ENCODE measurements at regions not wholly inside any gene's neighbourhood (a gene's known extent, or its start where the extent isn't known, plus 50 kb on each side); places are given as distances from the start of the nearest gene placed in this dataset.

- in situ Hi-C loops (cut with HindIII; ENCODE audit: low pct_unique_long_range_greater_than_20kb, low sequenced_read_pairs) = no loop called here
- DNase-seq (ENCODE audit: low read depth, low spot score) = no peak
Observed at GRCh38 chr2:219692521-219692920, 65.1 kb downstream of the SLC4A3 start.

DNA sequence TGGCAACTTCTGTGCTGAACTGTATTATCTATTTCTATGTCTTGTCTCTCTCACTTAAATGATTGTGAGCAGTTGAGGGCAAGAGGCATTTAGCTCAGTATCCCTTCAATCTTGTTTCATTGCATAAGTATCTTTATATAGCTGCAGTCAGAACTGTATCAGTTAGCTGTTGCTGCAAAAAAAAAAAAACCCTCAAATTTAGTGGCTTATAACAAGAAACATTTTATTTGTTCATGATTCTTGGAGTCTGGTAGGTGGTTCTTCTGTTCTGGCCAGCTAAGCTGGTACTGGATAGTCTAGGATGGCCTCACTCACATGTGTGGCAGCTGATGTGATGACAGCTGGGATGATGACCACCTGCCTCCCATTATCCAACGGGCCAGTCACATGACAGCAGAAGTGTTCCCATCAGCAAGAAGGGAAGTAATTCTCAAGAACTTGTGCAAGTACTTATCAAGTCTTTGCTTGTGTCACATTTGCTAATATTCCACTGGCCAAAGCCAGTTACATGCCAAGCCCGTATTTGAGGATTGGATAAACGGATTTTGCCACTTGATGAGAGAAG is 67.8 kb downstream of the SLC4A3 start:
- in situ Hi-C loops (cut with HindIII; ENCODE audit: low pct_unique_long_range_greater_than_20kb, low sequenced_read_pairs) = no loop called here
- DNase-seq (ENCODE audit: low read depth, low spot score) = no peak

DNA sequence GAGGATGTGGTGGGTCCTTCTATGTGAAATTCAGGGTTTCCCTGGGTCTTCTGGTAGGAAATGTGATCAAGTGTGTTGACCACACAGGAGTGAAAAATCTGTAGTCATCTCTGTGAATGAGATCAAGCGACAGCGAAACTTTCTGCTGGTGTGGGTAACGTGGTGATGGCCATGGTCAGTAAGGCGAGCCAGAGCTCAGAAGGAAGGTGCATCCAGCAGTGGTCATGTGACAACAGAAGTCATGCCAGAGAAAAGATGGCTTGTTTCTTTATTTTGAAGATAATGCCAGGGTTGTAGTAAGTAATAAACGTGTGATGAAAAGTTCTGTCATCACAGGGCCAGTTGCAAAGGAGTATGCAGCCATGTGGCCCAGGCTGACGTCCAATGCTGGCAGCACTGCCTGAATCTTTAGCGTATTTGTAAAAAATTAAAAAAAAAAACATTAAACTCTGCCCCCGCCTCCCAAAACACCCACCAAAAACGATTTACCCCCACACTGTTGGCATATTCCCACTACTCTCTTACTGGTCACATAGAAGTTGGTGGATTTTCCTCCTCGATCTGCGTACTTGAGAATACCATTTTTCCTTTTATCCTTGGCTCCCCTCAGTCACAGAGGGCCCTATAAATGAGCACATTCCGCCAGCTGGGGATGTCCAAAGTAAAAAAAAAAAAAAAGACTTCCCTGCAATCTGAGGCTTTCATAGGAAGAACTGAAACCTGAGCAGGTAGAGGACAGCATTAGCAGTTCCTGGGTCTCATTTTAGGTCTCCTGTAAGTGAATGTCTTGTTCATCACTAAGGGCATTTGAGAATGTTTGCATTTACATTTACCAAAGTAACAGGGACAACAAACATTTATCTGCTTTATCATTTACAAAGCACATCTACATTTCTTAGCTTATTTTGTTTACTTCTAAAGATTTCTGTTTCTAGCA is 70.6 kb downstream of the SLC4A3 start:
- in situ Hi-C loops (cut with HindIII; ENCODE audit: low pct_unique_long_range_greater_than_20kb, low sequenced_read_pairs) = no loop called here
- DNase-seq (ENCODE audit: low read depth, low spot score) = no peak

GRCh38 chr2:219698748-219699439 is 71.5 kb downstream of the SLC4A3 start:
- DNase-seq (ENCODE audit: low read depth, low spot score) = no peak
- in situ Hi-C loops (cut with HindIII; ENCODE audit: low pct_unique_long_range_greater_than_20kb, low sequenced_read_pairs) = no loop called here

- in situ Hi-C loops (cut with HindIII; ENCODE audit: low pct_unique_long_range_greater_than_20kb, low sequenced_read_pairs) = no loop called here
- no peak for DNase-seq (ENCODE audit: low read depth, low spot score)
Observed at GRCh38 chr2:219699440-219699821, 72.0 kb downstream of the SLC4A3 start.

DNA sequence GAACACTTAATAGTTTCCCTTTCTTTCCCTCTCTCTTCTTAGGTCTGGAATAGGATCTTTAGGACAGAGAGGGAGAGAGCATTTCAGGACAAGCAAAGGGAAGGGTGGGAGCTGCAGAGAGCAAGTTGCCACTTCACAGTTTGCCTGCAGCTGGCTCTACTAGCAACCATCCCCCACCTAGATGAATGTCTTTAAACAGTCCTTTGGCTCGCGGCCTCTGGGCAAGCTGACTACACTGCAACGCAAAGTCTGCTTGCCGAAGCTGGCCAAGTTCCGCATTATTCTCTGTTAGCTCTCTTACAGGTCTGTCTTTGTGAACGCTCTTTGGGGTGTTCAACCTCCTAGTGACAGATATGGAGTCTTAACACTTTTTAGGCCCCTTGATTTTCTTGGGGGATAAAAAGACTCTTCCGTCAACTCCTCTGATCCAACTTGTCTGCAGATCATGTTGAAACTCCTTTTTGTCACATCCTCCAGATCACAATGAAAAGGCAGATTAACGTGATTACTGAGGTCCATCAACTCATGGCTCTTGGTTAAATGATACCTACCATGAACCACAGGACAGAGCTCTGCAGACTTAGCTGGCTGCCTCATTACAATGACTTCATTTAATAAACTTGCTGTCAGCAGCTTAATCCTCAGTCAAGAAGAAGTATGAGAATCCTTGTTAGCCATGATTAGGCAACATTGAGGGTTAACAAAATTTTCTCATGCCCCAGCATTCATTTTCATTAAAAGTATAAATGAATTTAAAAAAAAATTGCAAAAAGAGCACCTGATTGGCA is 74.6 kb downstream of the SLC4A3 start:
- no peak for DNase-seq (ENCODE audit: low read depth, low spot score)
- in situ Hi-C loops (cut with HindIII; ENCODE audit: low pct_unique_long_range_greater_than_20kb, low sequenced_read_pairs) = no loop called here

DNA sequence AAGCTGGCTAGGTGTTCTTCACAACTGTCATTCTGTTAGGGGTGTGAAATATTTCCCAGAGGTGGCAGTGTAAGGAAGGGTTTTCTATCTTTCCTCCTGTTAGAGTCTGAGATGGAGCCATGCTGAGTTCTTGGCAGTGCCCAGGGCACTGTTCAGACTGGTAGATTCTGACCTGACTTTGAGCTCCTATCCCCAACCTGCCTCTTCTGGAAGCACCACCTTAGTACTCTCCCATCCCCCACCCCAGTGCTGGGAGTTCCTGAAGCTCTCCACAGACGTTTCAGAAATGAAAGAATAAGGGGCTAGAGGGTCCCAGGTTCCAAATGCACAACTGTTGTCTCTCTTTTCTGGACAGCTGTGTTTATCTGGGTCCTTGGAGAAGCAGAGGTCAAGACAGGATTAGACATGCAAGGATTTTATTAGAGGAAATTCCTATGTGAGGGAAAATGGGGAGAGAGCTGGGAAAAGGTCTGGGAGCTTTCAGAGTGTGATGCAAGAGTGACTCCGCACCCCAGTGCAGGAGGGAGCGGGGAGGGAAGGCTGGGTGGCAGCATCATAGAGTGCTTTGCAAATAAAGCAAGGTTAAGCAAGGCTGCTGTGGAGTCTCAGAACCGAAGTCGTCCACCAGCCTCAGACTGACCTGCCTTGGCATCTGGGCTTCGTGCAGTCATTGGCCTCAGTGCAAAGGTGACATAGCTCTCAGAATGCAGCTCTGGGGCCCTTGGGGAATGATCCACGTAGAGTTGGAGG is 75.5 kb downstream of the SLC4A3 start:
- in situ Hi-C loops (cut with HindIII; ENCODE audit: low pct_unique_long_range_greater_than_20kb, low sequenced_read_pairs) = no loop called here
- DNase-seq (ENCODE audit: low read depth, low spot score) = no peak

DNA sequence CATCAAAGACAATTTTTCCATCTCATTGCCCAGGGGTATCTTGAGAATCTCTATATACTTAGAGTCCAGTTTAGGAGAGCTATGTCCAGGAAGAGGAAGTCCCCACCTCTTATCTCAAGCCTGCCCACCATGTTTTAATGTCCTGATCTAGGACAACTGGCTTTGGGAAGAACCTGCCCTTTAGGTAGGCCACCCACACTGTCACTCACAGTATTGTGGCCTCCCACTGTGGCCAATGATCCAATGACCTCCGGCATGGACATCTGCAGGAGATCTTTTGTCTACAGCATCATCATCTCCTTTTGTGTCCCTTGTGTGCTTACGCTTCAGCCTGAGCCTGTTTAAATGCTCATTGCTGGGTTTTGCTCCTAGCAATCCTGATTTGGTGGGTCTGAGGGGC is 77.4 kb downstream of the SLC4A3 start:
- no peak for DNase-seq (ENCODE audit: low read depth, low spot score)
- in situ Hi-C loops (cut with HindIII; ENCODE audit: low pct_unique_long_range_greater_than_20kb, low sequenced_read_pairs) = no loop called here

DNA sequence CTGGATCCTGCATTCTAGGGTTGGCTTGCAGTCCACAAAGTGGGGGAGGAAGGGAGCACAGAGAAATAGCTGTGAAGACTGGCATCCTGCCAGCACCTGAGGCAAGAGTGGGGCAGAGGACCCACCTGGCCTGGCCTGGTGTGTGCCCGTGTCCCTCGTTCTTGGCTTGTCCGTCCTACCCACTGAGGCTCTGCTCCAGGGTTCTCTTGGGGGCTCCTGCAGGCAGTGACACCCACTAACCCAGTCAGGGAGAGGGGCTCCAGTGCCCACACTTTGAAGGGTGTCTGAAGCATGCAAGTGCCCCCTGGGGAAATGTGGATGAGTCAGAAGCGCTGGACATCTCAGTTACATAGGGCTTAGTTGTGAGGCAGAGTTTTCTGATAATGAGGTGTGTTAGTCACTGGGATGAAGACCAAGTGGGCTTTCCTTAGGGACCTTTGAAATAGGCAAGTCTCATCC is 79.4 kb downstream of the SLC4A3 start:
- in situ Hi-C loops (cut with HindIII; ENCODE audit: low pct_unique_long_range_greater_than_20kb, low sequenced_read_pairs) = no loop called here
- DNase-seq (ENCODE audit: low read depth, low spot score) = peak; percentile 24

GRCh38 chr2:219707496-219708285 is 80.3 kb downstream of the SLC4A3 start:
- in situ Hi-C loops (cut with HindIII; ENCODE audit: low pct_unique_long_range_greater_than_20kb, low sequenced_read_pairs) = no loop called here
- no peak for DNase-seq (ENCODE audit: low read depth, low spot score)

GRCh38 chr2:219709331-219709761 is 81.9 kb downstream of the SLC4A3 start:
- in situ Hi-C loops (cut with HindIII; ENCODE audit: low pct_unique_long_range_greater_than_20kb, low sequenced_read_pairs) = no loop called here
- no peak for DNase-seq (ENCODE audit: low read depth, low spot score)

- DNase-seq (ENCODE audit: low read depth, low spot score) = peak; percentile 81
- in situ Hi-C loops (cut with HindIII; ENCODE audit: low pct_unique_long_range_greater_than_20kb, low sequenced_read_pairs) = no loop called here
Observed at GRCh38 chr2:219713110-219713509, 85.7 kb downstream of the SLC4A3 start.

- no peak for DNase-seq (ENCODE audit: low read depth, low spot score)
- in situ Hi-C loops (cut with HindIII; ENCODE audit: low pct_unique_long_range_greater_than_20kb, low sequenced_read_pairs) = no loop called here
Observed at GRCh38 chr2:219714681-219715400, 87.4 kb downstream of the SLC4A3 start.

GRCh38 chr2:219718066-219718465 is 90.6 kb downstream of the SLC4A3 start:
- no peak for DNase-seq (ENCODE audit: low read depth, low spot score)
- in situ Hi-C loops (cut with HindIII; ENCODE audit: low pct_unique_long_range_greater_than_20kb, low sequenced_read_pairs) = no loop called here

DNA sequence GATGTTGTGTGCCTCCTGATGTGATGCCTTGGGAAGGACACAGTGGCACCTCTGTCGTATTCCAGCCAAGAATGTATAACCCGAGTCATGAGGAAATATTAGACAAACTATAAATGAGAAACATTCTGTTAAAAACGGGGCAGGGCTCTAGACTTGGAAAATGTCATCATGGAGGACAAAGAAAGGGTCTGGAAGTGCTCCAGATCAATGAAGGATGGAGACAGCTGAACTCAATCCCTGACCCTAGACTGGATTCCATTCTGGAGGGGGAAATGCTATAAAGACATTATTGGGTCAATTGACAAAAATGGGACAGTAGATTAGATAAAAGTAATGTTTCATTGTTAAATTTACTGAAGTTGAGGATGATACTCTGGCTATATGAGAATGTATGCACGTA is 92.1 kb downstream of the SLC4A3 start:
- in situ Hi-C loops (cut with HindIII; ENCODE audit: low pct_unique_long_range_greater_than_20kb, low sequenced_read_pairs) = no loop called here

DNA sequence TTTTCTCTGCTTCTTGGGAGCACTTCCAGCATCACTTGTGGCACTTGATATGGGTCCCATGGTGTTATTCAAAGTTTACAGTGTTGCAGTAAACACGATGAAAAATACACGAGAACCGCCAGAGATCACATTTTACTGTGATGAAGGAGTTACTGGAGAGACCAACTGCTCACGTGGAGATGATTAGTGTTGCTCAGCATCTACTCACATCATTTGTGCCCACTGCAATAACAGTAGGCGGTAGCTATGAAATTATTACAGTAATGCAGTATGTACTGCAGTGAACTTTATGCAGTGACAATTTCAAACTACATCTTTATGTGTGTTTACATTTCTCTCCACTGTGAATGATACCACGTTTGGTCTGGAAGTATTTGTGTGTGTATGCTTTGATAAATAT is 93.5 kb downstream of the SLC4A3 start:
- in situ Hi-C loops (cut with HindIII; ENCODE audit: low pct_unique_long_range_greater_than_20kb, low sequenced_read_pairs) = no loop called here
- no peak for DNase-seq (ENCODE audit: low read depth, low spot score)

More for the DNA sequence above, 92.1 kb downstream of the SLC4A3 start:
- no peak for DNase-seq (ENCODE audit: low read depth, low spot score)
